Loucy (cell line): ENCODE measurements at regions not wholly inside any gene's neighbourhood (a gene's known extent, or its start where the extent isn't known, plus 50 kb on each side); places are given as distances from the start of the nearest gene placed in this dataset.
A peak's percentile ranks its signal among the peaks of the same experiment; 100 is the strongest.

ENCODE experiments used
- H2AFZ ChIP-seq: fragments of 200-600 bp; sonication (generic); 2 replicates; pipeline ENCODE4 v1.6.0; 2016; ENCODE audit warnings: antibody characterized with exemption, mild to moderate bottlenecking, low read length, moderate library complexity
- H3F3A ChIP-seq: fragments of 200-600 bp; 2 replicates; pipeline ENCODE4 v1.6.0; 2016; ENCODE audit warnings: antibody characterized with exemption, low read depth, mild to moderate bottlenecking
- H3K27me3 ChIP-seq: fragments of 200-600 bp; sonication (generic); 2 replicates; pipeline ENCODE4 v1.6.1; 2014; ENCODE audit warnings: low read length, mild to moderate bottlenecking; ENCODE audit not compliant: insufficient read depth, poor library complexity, severe bottlenecking
- H3K36me3 ChIP-seq: fragments of 200-600 bp; sonication (generic); 2 replicates; pipeline ENCODE4 v1.6.1; 2016; ENCODE audit warnings: low read length; ENCODE audit not compliant: insufficient read depth
- H3K4me1 ChIP-seq: fragments of 200-600 bp; sonication (generic); 2 replicates; pipeline ENCODE4 v1.5.1; 2014; ENCODE audit warnings: low read length, mild to moderate bottlenecking; ENCODE audit not compliant: insufficient read depth, poor library complexity, severe bottlenecking
- H3K4me2 ChIP-seq: fragments of 200-600 bp; sonication (generic); 2 replicates; pipeline ENCODE4 v1.6.0; 2014; ENCODE audit warnings: antibody characterized with exemption, low read length, low read depth, mild to moderate bottlenecking; ENCODE audit not compliant: poor library complexity, severe bottlenecking
- H3K4me3 ChIP-seq: fragments of 200-600 bp; sonication (generic); 2 replicates; pipeline ENCODE4 v1.5.1; 2014; ENCODE audit warnings: low read length, mild to moderate bottlenecking, mixed read lengths; ENCODE audit not compliant: poor library complexity, severe bottlenecking
- H3K79me2 ChIP-seq: fragments of 200-600 bp; sonication (generic); 2 replicates; pipeline ENCODE4 v1.6.1; 2014; ENCODE audit warnings: low read length; ENCODE audit not compliant: insufficient read depth
- H3K9ac ChIP-seq: fragments of 200-600 bp; sonication (generic); 2 replicates; pipeline ENCODE4 v1.6.0; 2014; ENCODE audit warnings: mild to moderate bottlenecking, low read depth, low read length, moderate library complexity; ENCODE audit not compliant: poor library complexity, severe bottlenecking
- H3K9me2 ChIP-seq: fragments of 200-600 bp; sonication (generic); replicated peaks from 2 replicates; pipeline ENCODE4 v1.6.1; 2016; ENCODE audit warnings: low read depth, low read length, mixed read lengths
- H3K9me3 ChIP-seq: fragments of 200-600 bp; sonication (generic); 2 replicates; pipeline ENCODE4 v1.6.1; 2014; ENCODE audit warnings: mild to moderate bottlenecking, antibody characterized with exemption, low read length, low read depth; ENCODE audit not compliant: insufficient read depth
- H4K20me1 ChIP-seq: fragments of 200-600 bp; sonication (generic); 2 replicates; pipeline ENCODE4 v1.6.0; 2014; ENCODE audit warnings: antibody characterized with exemption, low read length, mild to moderate bottlenecking; ENCODE audit not compliant: insufficient read depth, poor library complexity, severe bottlenecking
- EZH2phosphoT487 ChIP-seq: fragments of 200-600 bp; IDR thresholded peaks from 2 replicates; pipeline ENCODE4 v1.6.1; 2018; ENCODE audit warnings: antibody characterized with exemption, mild to moderate bottlenecking, moderate library complexity, borderline replicate concordance
- TF ChIP-seq, protein P1 (sequence below): fragments of 200-600 bp; sonication (generic); conservative IDR thresholded peaks from 2 replicates; pipeline ENCODE4 v1.5.1; 2014; ENCODE audit warnings: mild to moderate bottlenecking, antibody characterized with exemption, low read length

DNA sequence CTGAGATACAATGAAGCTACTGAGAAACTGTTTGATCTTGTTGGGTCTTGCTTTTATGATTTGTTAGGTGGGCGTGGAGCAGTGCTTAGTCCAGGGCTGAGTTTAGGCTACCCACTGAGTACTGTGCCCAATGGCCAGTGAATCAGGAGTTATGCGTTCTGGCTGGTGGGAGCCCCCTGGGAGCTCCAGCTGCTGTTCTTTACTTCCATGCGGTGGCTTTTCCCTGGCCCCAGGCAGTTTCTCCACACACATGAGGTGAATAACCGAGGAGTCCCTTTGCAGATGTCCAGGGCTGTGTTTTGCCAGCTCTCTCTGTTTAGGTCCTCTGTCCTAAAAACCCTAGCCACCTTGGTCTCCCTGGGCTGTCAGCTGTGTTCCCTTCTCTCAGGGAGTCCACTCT is 106.5 kb downstream of the KLF13 start:
- Histone ChIP-seq H3K4me2 (no peak overlapping the region), H3K4me1 (peaks cover 40% of the 10 kb centered on the region), H3K79me2 (no peaks in the 10 kb centered on the region), H3K27me3 (no peaks in the 10 kb centered on the region), H3K36me3 (no peaks in the 10 kb centered on the region), H4K20me1 (no peaks in the 10 kb centered on the region), H3K9ac (peak overlapping the region; percentile 75), H3K4me3 (no peak overlapping the region), H3F3A (peaks cover 10% of the 10 kb centered on the region; the same call in 1 of the 2 replicates), H3K9me2 (no peaks in the 10 kb centered on the region), H3K9me3 (no peaks in the 10 kb centered on the region), H2AFZ (no peak overlapping the region)
- TF ChIP-seq, protein P1, sequence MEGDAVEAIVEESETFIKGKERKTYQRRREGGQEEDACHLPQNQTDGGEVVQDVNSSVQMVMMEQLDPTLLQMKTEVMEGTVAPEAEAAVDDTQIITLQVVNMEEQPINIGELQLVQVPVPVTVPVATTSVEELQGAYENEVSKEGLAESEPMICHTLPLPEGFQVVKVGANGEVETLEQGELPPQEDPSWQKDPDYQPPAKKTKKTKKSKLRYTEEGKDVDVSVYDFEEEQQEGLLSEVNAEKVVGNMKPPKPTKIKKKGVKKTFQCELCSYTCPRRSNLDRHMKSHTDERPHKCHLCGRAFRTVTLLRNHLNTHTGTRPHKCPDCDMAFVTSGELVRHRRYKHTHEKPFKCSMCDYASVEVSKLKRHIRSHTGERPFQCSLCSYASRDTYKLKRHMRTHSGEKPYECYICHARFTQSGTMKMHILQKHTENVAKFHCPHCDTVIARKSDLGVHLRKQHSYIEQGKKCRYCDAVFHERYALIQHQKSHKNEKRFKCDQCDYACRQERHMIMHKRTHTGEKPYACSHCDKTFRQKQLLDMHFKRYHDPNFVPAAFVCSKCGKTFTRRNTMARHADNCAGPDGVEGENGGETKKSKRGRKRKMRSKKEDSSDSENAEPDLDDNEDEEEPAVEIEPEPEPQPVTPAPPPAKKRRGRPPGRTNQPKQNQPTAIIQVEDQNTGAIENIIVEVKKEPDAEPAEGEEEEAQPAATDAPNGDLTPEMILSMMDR = no peak
- TF ChIP-seq EZH2phosphoT487 = no peak

DNA sequence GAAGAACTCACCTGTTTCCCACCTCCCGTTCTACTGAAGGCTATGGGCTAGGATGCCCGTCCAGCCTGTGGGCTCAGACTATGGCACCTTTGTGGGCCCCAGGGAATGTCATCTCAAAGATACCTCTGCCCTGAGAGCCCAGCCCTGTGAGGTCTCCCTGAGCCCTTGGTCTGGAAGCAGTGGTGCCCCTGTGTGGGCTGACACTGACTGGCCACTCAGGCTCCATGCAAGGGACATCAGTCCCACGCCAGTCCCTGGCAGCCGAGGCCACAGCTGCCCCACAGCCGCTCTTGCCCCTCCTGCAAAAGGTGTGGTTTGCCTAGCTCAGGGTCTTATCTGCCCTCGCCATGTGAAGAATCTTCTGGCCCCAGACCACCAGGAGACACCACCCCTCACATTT is 106.9 kb downstream of the KLF13 start:
- peak overlapping the region; percentile 83 for H3K4me2 ChIP-seq
- H3K36me3 ChIP-seq = no peaks in the 10 kb centered on the region
- H3K4me1 ChIP-seq = peaks cover 40% of the 10 kb centered on the region
- no peaks in the 10 kb centered on the region for H3K9me2 ChIP-seq
- peaks cover 10% of the 10 kb centered on the region; the same call in 1 of the 2 replicates for H3F3A ChIP-seq
- H4K20me1 ChIP-seq = no peaks in the 10 kb centered on the region
- H3K79me2 ChIP-seq = no peaks in the 10 kb centered on the region
- H3K9me3 ChIP-seq = no peaks in the 10 kb centered on the region
- no peak overlapping the region for H2AFZ ChIP-seq
- H3K4me3 ChIP-seq = no peak overlapping the region
- H3K27me3 ChIP-seq = no peaks in the 10 kb centered on the region
- TF ChIP-seq, protein P1 = no peak
- no peak for TF ChIP-seq EZH2phosphoT487
- H3K9ac ChIP-seq = peak overlapping the region; percentile 75

DNA sequence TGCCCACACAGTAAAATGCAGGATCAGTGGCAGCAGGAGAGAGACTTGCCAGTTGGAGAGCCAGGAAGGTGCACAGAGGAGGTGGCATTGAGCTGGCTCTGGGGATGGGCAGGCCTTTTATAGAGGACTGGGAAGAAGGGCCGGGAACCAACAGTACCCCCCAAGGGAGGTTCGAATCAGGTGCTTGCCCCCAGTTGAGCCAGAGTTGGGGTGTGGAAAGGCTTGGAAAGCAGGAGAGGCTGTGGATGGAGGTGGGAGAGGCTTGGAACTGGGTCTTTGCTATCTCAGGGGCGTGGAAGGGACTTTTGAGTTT is 107.6 kb downstream of the KLF13 start:
- H3F3A ChIP-seq = peaks cover 10% of the 10 kb centered on the region; the same call in 1 of the 2 replicates
- no peaks in the 10 kb centered on the region for H3K36me3 ChIP-seq
- peak overlapping the region; percentile 83 for H2AFZ ChIP-seq
- no peak for TF ChIP-seq EZH2phosphoT487
- TF ChIP-seq, protein P1 = no peak
- H3K9me3 ChIP-seq = no peaks in the 10 kb centered on the region
- no peaks in the 10 kb centered on the region for H3K79me2 ChIP-seq
- no peaks in the 10 kb centered on the region for H3K27me3 ChIP-seq
- peak overlapping the region; percentile 72 for H3K4me3 ChIP-seq
- H3K4me1 ChIP-seq = peaks cover 40% of the 10 kb centered on the region
- H3K9me2 ChIP-seq = no peaks in the 10 kb centered on the region
- H4K20me1 ChIP-seq = no peaks in the 10 kb centered on the region
- peak overlapping the region; percentile 75 for H3K9ac ChIP-seq
- H3K4me2 ChIP-seq = peak overlapping the region; percentile 83
